K562 (cell line): ENCODE measurements at regions not wholly inside any gene's neighbourhood (a gene's known extent, or its start where the extent isn't known, plus 50 kb on each side); places are given as distances from the start of the nearest gene placed in this dataset.

Source experiments
- ATAC-seq: fragments of 200-7000 bp; cut with Tn5 transposase; 3 replicates; pipeline ENCODE4 v1.9.1; 2020; ENCODE audit warnings: moderate library complexity
- BruUV-seq: library from RNA; stranded (reverse); fragments of 400-500 nt; replicated peaks from 2 replicates; lab custom pipeline; 2021; lab: Mats Ljungman, UMichigan
- CTCF ChIA-PET: fragments of 300-600 bp; formaldehyde crosslinking; extraction: SDS; loops from one replicate; lab custom pipeline; 2021; ENCODE audit warnings: low intra/inter-chr PET ratio; lab: Yijun Ruan, JAX
- POLR2A ChIA-PET: fragments of 300-600, 350-650 bp; sonication (Branson Sonifier 250); formaldehyde crosslinking; extraction: SDS; loops from one replicate; lab custom pipeline; 2021; ENCODE audit warnings: antibody characterized with exemption, inconsistent platforms; lab: Yijun Ruan, JAX
- DNase-seq, 4 experiments: peaks; one replicate each; pipeline versions ENCODE4 v3.0.0 to v3.0.0-alpha.2; 2011 to 2018; ENCODE audit warnings: low spot score in 3 of 4, mixed read lengths in 3 of 4; ENCODE audit errors: extremely low read depth in 1 of 4
- FAIRE-seq: peaks from 2 replicates; lab custom pipeline; 2011; peaks lifted over from hg19 to GRCh38; lab: Jason Lieb, UNC
- H2AFZ ChIP-seq: 2 replicates; pipeline ENCODE4 v1.6.0; 2011; ENCODE audit warnings: low read depth, low read length, control low read depth, inconsistent platforms
- H3K27ac ChIP-seq: fragments of 200-600 bp; 3 replicates; pipeline ENCODE4 v1.8.0; 2011; ENCODE audit warnings: low read depth, mild to moderate bottlenecking, control low read depth, inconsistent platforms, low read length, moderate library complexity, mixed read lengths; ENCODE audit errors: extremely low read depth
- H3K27me3 ChIP-seq, 2 experiments: fragments of 300-600 bp in 1 of 2; 2 replicates in 1 of 2; 3 replicates in 1 of 2; pipeline versions ENCODE4 v1.6.0 to v1.8.0; 2011; ENCODE audit warnings: inconsistent platforms in 2 of 2, low read length in 2 of 2, mild to moderate bottlenecking in 1 of 2, mixed read lengths in 1 of 2, moderate library complexity in 1 of 2; ENCODE audit not compliant: control insufficient read depth in 2 of 2, insufficient read depth in 2 of 2
- H3K36me3 ChIP-seq: fragments of 300-600 bp; 3 replicates; pipeline ENCODE4 v1.8.0; 2011; ENCODE audit warnings: mild to moderate bottlenecking, low read length, inconsistent platforms; ENCODE audit not compliant: control insufficient read depth, insufficient read depth
- H3K4me1 ChIP-seq, 2 experiments: fragments of 200-600 bp in 1 of 2; replicated peaks in 1 of 2; 2 replicates in 1 of 2; 3 replicates in 1 of 2; pipeline versions ENCODE4 v1.5.1 to v1.8.0; 2011; ENCODE audit warnings: inconsistent platforms in 2 of 2, low read length in 2 of 2, mild to moderate bottlenecking in 1 of 2, mixed read lengths in 1 of 2, moderate library complexity in 1 of 2; ENCODE audit not compliant: control insufficient read depth in 2 of 2, insufficient read depth in 2 of 2
- H3K4me2 ChIP-seq: 2 replicates; pipeline ENCODE4 v1.6.1; 2011; ENCODE audit warnings: low read length, control low read depth, inconsistent platforms, mixed read lengths; ENCODE audit not compliant: insufficient read depth
- H3K4me3 ChIP-seq: fragments of 200-600 bp; sonication (generic), shearing (Covaris generic); 2 replicates; pipeline ENCODE4 v1.5.1; 2016; ENCODE audit warnings: control low read depth, inconsistent platforms
- H3K79me2 ChIP-seq: fragments of 200-600 bp; 3 replicates; pipeline ENCODE4 v1.8.0; 2011; ENCODE audit warnings: low read length, inconsistent platforms; ENCODE audit not compliant: control insufficient read depth, insufficient read depth
- H3K9ac ChIP-seq, 2 experiments: 2 replicates each; pipeline versions ENCODE4 v1.6.0 to v1.6.1; 2011; ENCODE audit warnings: low read depth in 2 of 2, low read length in 2 of 2, control low read depth in 1 of 2, inconsistent platforms in 1 of 2, mild to moderate bottlenecking in 1 of 2, mixed read lengths in 1 of 2; ENCODE audit not compliant: insufficient read depth in 1 of 2
- H3K9me1 ChIP-seq: one replicate; pipeline ENCODE4 v1.6.0; 2011; ENCODE audit warnings: inconsistent platforms, mild to moderate bottlenecking, low read length, moderate library complexity; ENCODE audit not compliant: control insufficient read depth, insufficient read depth
- H3K9me3 ChIP-seq: replicated peaks from 2 replicates; pipeline ENCODE4 v1.5.1; 2011; ENCODE audit warnings: low read depth, low read length, inconsistent platforms; ENCODE audit not compliant: control insufficient read depth, insufficient read depth
- H4K20me1 ChIP-seq: replicated peaks from 2 replicates; pipeline ENCODE4 v1.6.1; 2011; ENCODE audit warnings: low read length, inconsistent platforms, mixed read lengths; ENCODE audit not compliant: control insufficient read depth, insufficient read depth
- BDP1 ChIP-seq: IDR thresholded peaks from 3 replicates; pipeline ENCODE4 v1.6.1; 2011; ENCODE audit not compliant: insufficient read length, insufficient read depth
- CCNT2 ChIP-seq: IDR thresholded peaks from 2 replicates; pipeline ENCODE4 v1.6.1; 2011; ENCODE audit warnings: borderline replicate concordance, low read depth, mild to moderate bottlenecking, moderate library complexity, mixed read lengths, low read length; ENCODE audit not compliant: insufficient read length; ENCODE audit errors: extremely low read depth
- CREB5 ChIP-seq: fragments of 250-450 bp; sonication (Bioruptor Pico); IDR thresholded peaks from 2 replicates; pipeline ENCODE4 v1.5.0; 2020; ENCODE audit warnings: mild to moderate bottlenecking
- DACH1 ChIP-seq: fragments of 450-650 bp; IDR thresholded peaks from 2 replicates; pipeline ENCODE4 v1.6.1; 2018; ENCODE audit not compliant: partially characterized antibody
- HIVEP1 ChIP-seq: fragments of 250-450 bp; sonication (Bioruptor Pico); IDR thresholded peaks from 2 replicates; pipeline ENCODE4 v1.4.0; 2020; ENCODE audit warnings: mild to moderate bottlenecking
- HNRNPK ChIP-seq: fragments of 200-400 bp; formaldehyde crosslinking; IDR thresholded peaks from one replicate; pipeline ENCODE4 v1.6.1; 2018; ENCODE audit warnings: mild to moderate bottlenecking, low read depth, low read length; ENCODE audit not compliant: poor library complexity, severe bottlenecking
- KDM4B ChIP-seq, 2 experiments: fragments of 450-650 bp in 1 of 2; sonication (generic) in 1 of 2; IDR thresholded peaks; 2 replicates each; pipeline ENCODE4 v1.6.1; 2016 to 2017; ENCODE audit warnings: borderline replicate concordance in 2 of 2, antibody characterized with exemption in 1 of 2, low read depth in 1 of 2, mild to moderate bottlenecking in 1 of 2
- KLF1 ChIP-seq: fragments of 450-650 bp; IDR thresholded peaks from 2 replicates; pipeline ENCODE4 v1.6.1; 2016; ENCODE audit warnings: missing genetic modification characterization, missing compliant biosample characterization
- MAFK ChIP-seq: IDR thresholded peaks from 2 replicates; pipeline ENCODE4 v1.6.1; 2011; ENCODE audit warnings: low read length, improper control_type of control experiment
- OTX1 ChIP-seq: fragments of 450-650 bp; formaldehyde crosslinking; IDR thresholded peaks from 2 replicates; pipeline ENCODE4 v1.4.0; 2022; ENCODE audit warnings: mild to moderate bottlenecking
- TCF3 ChIP-seq: sonication (generic); formaldehyde crosslinking; IDR thresholded peaks from 2 replicates; pipeline ENCODE4 v1.4.0; 2020; ENCODE audit warnings: mild to moderate bottlenecking, missing genetic modification reagents
- TOE1 ChIP-seq, 2 experiments: fragments of 450-650 bp in 1 of 2; sonication (generic) in 1 of 2; formaldehyde crosslinking in 1 of 2; IDR thresholded peaks; 2 replicates each; pipeline versions ENCODE4 v1.7.1 to v1.8.0; 2016 to 2022; ENCODE audit warnings: borderline replicate concordance in 2 of 2, mild to moderate bottlenecking in 2 of 2, antibody characterized with exemption in 1 of 2, inconsistent platforms in 1 of 2, low read depth in 1 of 2, missing genetic modification reagents in 1 of 2, moderate library complexity in 1 of 2
- YBX1 ChIP-seq: fragments of 450-650 bp; IDR thresholded peaks from 2 replicates; pipeline ENCODE4 v1.7.1; 2016; ENCODE audit warnings: mild to moderate bottlenecking
- ZBTB49 ChIP-seq: sonication (generic); formaldehyde crosslinking; IDR thresholded peaks from 2 replicates; pipeline ENCODE4 v1.8.0; 2022; ENCODE audit warnings: missing genetic modification reagents, mild to moderate bottlenecking, borderline replicate concordance
- ZNF143 ChIP-seq: sonication (generic); formaldehyde crosslinking; IDR thresholded peaks from 2 replicates; pipeline ENCODE4 v1.9.0; 2022; ENCODE audit warnings: mild to moderate bottlenecking, missing genetic modification reagents
- ZNF146 ChIP-seq: IDR thresholded peaks from one replicate; pipeline ENCODE4 v1.6.1; 2018; ENCODE audit warnings: missing compliant biosample characterization; ENCODE audit not compliant: unreplicated experiment
- ZNF277 ChIP-seq: fragments of 250-450 bp; sonication (Bioruptor Pico); IDR thresholded peaks from 2 replicates; pipeline ENCODE4 v1.8.0; 2022; ENCODE audit warnings: inconsistent platforms, mild to moderate bottlenecking, moderate library complexity, borderline replicate concordance
- WGBS: fragments of 100-300 bp; shearing (Covaris generic); methylation state at CpG from one replicate; pipeline ENCODE4 v1.1.6; 2016; ENCODE audit warnings: low coverage, mixed read lengths; ENCODE audit not compliant: insufficient coverage; ENCODE audit errors: missing lambda C conversion rate; 5-methylcytosine and 5-hydroxymethylcytosine counted together
- in situ Hi-C: fragments of 300-500 bp; cut with MboI; formaldehyde crosslinking; loops from 4 replicates; pipeline ENCODE4 v1.15.0; 2018; ENCODE audit warnings: inconsistent platforms, mixed read lengths
- intact Hi-C: fragments of 100-400 bp; cut with micrococcal nuclease; formaldehyde crosslinking; loops from 2 replicates; pipeline ENCODE4 v1.14.2; 2022

GRCh38 chr13:57017357-57017756 lies 123.4 kb upstream of the PRR20A start (continued):
- TF ChIP-seq CREB5 (CRISPR knock-in tag) (no peak), KLF1 (no peak), HIVEP1 (CRISPR knock-in tag) (no peak), DACH1 (no peak)

- H3K36me3 ChIP-seq, result no peaks in the 10 kb centered on the region
- BruUV-seq, result no TSS peak
- no peaks in the 10 kb centered on the region for H3K27me3 ChIP-seq
- in situ Hi-C loops (no loop called here), intact Hi-C loops (no loop called here)
- H3K27ac ChIP-seq, result no peak overlapping the region
- H3K9ac ChIP-seq, result no peak overlapping the region
- FAIRE-seq (no peak), DNase-seq (no peak), ATAC-seq (no peak)
- POLR2A ChIA-PET, result no interaction called here
- H3K4me2 ChIP-seq, result no peak overlapping the region
- CTCF ChIA-PET, result no interaction called here
- no peaks in the 10 kb centered on the region for H3K79me2 ChIP-seq
- no peak overlapping the region for H3K4me3 ChIP-seq
- no peaks in the 10 kb centered on the region for H3K9me1 ChIP-seq
- H3K9me3 ChIP-seq, result no peaks in the 10 kb centered on the region
- 2% methylated on average over 6 of the region's 8 CpGs for WGBS
- H4K20me1 ChIP-seq, result no peaks in the 10 kb centered on the region
- no peaks in the 10 kb centered on the region for H3K4me1 ChIP-seq
- no peak overlapping the region for H2AFZ ChIP-seq
- TF ChIP-seq ZNF277, result no peak
- TF ChIP-seq HNRNPK, result no peak
- TF ChIP-seq OTX1 (CRISPR knock-in tag), result no peak
- no peak for TF ChIP-seq ZNF146 (CRISPR knock-in tag)
- no peak for TF ChIP-seq CCNT2
- no peak for TF ChIP-seq YBX1
- TF ChIP-seq ZNF143, result no peak
- TF ChIP-seq MAFK, result no peak
- no peak for TF ChIP-seq TCF3 (CRISPR knock-in tag)
- no peak for TF ChIP-seq KDM4B (IDR thresholded peaks at IDR 0.05; ENCODE audit: borderline replicate concordance in 2 of 2, low read depth in 1 of 2)
- TF ChIP-seq ZBTB49 (CRISPR knock-in tag), result no peak
- TF ChIP-seq TOE1 (IDR thresholded peaks at IDR 0.05; ENCODE audit: borderline replicate concordance), result no peak
- no peak for TF ChIP-seq TOE1 (CRISPR knock-in tag; IDR thresholded peaks at IDR 0.05; ENCODE audit: borderline replicate concordance, low read depth)
- TF ChIP-seq BDP1, result no peak
Measured at GRCh38 chr13:57018915-57019314, 121.8 kb upstream of the PRR20A start.
